Superior temporal gyrus (tissue), 1 donor: ENCODE measurements at regions not wholly inside any gene's neighbourhood (a gene's known extent, or its start where the extent isn't known, plus 50 kb on each side); places are given as distances from the start of the nearest gene placed in this dataset.

Experiments
- DNase-seq: peaks from one replicate; pipeline ENCODE4 v3.0.0-alpha.2; 2016; ENCODE audit errors: extremely low spot score

DNA sequence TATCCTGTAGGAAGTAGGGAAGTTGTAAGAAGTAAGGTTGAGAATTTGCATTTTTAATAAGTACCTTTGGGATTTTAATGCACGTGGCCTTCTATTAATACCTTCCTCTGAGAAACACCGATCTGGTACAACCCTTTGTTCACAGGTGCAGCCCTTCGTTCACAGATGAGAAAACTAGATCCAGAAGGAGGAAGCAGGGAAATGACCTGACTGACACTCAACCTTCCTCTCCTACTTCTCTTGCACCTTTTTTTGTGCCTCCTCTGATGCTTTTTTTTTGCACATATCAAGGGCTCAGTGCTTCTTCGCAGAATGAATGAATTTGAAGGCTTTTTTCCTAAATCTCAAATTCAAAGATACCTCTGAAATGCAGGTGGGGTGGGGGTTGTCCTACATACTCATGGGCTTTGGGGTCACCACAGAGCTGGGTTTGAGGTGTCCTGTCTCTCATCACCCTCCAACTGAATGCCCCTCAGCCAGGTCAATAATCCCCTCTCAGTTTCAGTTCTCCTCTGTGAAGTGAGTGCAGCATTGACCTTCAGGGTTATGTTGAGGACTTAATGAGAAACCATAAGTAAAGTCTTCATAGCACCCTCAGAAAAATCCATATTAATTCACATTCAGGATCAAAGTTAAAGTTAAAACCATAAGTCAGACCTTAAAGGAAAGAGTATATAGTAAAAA, 161.5 kb upstream of the CTNNB1 start:
- no peak for DNase-seq

DNA sequence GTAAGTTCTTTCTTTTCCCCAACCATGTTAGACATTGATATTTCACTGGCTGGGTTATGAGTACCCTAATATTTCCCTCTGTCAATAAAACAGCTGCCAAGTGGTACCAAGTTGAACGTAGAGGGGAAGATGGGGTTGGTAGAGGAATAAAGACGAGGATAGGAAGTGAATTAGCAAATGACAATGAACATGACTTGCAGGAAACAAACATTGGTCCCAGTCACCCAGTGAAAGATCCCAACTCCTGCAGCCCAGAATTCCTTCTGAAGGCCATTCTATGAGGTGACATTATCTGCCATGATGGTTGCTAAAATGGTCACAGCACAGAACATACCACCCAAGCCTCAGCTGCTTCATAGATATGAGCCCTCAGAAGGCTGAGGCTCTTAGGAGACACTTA, 159.0 kb upstream of the CTNNB1 start:
- DNase-seq = no peak

DNA sequence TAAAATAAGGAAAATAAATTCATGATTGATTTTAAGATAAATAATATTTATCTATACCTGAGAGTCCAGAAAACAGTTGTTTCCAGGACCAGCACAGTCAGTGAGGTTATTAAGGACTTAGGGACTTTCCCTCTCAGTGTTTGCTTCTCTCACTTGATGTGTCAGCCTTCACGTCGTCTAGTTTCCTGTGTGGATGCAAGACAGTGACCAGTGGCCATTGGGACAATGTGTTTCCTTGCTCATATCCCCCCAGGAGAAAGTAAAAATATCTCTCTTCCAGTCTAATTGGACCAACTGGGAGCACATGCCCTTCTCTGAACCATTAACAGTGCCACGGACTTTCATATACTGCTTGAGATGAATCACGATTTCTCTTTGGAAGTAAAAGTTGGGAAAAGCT, 157.8 kb upstream of the CTNNB1 start:
- DNase-seq = no peak

DNA sequence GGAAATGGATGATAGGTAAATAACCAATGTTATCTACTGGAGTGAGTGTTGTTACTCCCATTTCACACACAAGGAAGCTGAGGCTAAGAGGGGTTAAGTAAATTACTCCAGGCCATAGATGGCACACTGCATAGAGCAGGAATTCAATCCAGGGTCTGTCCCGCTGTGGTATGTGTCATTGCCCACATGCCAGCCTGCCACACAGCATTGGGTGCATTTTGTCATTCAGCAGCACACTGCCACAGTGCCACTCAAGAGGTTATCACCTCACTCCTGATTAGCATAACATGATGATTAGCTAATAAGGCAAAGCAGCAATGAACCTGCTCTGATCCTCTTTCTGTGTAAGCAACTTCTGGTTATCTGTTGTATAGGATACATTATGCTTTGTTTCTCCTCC, 157.4 kb upstream of the CTNNB1 start:
- no peak for DNase-seq

DNA sequence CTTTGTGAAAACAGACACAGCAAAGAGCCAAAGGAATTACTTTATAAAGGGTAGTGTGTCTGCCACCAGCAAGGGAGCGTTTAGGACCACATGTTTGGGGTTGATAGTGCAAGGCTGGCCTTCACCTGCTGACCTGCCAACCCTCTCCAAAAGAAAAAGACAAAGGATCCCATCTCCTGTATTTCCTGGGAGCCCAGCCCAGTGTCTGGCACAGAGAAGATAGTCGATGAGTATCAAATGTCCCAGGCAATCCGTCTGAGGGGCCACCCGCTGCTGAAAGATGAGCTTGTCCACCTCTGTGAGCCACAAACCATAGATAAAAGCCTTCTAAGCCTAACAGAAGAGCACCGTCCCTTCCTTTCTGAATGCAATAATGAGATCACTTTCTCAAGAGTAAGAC, 154.8 kb upstream of the CTNNB1 start:
- DNase-seq = no peak

DNA sequence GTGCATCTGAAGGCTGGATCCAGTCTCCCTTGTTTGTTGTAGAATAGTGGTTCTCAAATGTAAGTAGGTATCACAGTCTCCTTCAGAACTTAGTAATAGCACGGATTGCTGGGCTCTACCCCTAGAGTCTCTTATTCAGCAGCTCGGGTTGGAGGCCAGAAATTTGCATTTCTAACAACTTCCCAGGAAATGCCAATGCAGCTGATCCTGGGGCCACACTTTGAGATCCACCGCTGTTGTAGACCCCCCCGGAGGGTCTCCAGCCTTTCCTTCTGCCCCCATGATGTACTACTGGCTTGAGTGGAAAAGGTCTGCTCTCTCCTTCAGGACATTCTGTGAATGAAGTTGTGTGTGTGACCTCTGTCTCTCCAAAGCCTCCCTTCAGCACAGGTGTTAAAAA, 153.8 kb upstream of the CTNNB1 start:
- no peak for DNase-seq

DNA sequence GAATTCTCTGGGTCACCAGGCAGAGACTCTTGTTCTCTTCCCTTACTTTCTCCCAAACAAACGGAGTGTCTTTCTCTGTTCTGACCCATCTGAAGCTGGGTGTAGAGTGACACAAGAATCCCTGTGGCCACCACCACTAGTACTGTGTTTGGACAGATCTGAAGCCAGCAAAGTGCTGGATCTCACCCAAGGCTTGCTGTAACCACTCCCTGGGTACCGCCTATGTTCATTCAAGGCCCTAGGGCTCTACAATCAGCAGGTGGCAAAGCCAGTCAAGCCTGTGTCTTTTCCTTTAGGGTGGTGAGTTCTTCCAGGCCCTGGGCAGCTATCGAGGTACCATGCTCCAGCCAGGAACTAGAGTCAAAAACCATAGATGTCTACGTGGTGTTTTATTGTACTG, 149.2 kb upstream of the CTNNB1 start:
- DNase-seq = no peak

DNA sequence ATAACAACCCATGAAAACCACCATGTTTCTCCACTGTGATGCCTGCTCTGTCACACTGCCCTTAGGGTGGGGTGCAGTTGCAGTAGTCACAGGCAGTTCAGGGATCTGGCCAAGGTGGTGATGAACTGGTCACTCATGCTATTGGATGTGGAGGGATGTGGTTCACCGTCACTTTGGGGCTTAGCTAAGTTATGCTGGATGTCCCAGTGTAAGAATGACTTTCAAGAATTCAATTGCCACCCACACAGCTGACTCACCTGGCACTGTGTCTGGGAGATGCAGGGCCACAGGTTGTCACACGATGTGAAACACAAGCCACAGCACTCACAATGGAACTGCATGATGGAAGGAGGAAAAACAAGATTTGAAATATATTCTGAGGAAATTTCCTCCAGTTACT, 146.1 kb upstream of the CTNNB1 start:
- no peak for DNase-seq

DNA sequence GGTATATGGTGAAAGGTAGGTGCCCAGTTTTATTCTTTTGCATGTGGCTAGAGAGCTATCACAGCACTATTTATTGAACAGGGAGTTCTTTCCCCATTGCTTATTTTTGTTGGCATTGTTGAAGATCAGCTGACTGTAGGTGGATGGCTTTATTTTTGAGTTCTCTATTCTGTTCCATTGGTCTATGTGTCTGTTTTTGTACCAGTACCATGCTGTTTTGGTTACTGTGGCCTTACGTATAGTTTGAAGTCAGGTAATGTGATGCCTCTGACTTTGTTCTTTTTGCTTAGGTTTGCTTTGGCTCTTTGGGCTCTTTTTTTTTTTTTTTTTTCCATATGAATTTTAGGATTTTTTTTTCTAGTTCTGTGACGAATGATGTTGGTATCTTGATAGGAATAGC, 139.2 kb upstream of the CTNNB1 start:
- no peak for DNase-seq

DNA sequence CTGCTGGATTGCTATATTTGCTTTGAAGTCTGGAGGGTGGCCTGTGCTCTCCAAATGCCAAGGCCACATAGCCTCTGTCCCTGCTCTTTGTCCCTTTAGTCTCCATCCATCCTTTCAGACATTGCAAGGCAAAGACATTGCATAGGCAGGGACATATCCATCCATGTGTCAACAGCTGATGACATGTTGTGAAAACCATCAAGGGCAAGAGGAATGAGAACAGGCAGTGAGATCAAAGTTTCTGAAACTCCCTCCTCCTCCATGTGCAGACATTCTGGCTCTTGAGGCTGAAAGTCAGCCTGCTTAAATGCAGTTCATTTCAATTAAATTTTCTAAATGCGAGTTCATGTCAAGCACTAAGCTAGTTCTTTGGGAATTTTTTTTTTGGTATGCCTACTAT, 135.2 kb upstream of the CTNNB1 start:
- no peak for DNase-seq

DNA sequence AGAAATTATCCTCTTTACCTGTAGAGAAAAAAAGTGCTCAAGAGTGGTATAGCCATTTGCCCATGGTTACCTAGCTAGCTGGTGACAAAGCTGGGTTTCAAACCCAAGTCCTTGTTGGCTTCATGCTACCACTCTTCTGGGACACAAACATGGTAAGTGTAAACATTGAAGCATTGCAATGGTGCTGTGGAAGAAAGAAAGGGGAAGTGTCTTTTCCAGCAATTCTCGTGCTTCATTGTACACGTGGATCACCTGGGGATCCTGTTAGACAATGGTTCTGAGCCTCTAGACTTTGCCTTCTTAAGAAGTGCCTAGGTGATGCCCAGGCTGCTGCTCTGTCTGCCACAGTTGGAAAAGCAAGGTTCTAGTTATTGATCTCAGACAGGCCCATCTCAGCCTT, 134.8 kb upstream of the CTNNB1 start:
- no peak for DNase-seq

DNA sequence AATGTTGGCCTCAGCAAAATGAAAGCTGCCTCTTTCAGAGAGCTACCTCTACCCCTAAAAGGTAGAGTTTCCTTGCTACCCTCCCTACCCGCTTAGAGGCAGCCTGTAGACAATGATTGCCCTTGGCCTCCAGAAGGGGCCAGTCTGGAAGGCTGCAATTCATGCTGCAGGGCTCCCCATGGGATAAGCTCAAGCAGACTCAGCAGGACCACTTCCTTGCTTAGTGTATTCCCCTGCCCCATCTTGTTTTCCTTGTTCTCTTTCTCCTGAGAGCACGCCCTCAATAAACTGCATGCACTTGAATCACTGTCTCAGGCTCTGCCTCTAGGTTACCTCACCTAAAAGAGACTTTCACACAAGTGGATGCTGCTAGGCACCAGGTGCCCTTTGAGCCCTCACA, 134.0 kb upstream of the CTNNB1 start:
- DNase-seq = no peak

DNA sequence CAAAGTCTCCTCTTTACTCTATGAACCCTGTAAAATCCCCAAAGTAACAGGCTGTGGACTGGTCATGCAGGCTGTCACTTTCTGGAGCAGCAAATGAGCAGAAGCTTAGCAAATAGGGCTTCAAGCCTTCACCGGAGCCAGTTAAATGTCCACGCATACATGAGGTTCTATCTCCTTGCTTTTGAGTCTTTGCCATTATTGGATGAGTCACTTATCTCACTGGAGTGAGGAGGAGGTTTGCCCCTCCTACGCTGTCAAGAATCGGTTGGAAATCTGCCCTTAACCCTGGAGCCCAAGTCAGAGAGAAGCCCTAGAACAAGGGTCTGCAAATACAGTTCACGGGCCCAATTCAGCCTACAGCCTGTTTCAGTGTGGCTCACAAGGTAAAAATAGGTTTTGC, 126.1 kb upstream of the CTNNB1 start:
- DNase-seq = no peak

DNA sequence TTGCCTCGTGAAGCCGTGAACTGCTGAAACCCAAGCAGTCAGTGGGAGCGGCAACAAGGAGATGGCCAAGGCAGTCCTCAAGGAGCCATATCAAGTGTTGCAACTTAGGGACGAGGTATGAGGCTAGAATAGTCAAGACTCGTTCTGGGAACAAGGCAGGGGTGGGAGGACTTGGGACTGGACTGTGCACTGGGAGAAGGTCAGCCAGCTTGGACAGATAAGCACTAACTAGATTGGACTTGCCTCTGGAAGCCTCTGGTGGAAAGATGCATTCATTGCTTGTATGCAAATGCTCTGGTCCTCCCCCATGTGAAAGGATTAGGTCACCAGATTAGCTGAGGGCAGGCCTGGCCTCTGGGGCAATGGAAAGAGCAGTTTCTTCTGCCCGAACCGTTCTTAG, 123.3 kb upstream of the CTNNB1 start:
- no peak for DNase-seq

DNA sequence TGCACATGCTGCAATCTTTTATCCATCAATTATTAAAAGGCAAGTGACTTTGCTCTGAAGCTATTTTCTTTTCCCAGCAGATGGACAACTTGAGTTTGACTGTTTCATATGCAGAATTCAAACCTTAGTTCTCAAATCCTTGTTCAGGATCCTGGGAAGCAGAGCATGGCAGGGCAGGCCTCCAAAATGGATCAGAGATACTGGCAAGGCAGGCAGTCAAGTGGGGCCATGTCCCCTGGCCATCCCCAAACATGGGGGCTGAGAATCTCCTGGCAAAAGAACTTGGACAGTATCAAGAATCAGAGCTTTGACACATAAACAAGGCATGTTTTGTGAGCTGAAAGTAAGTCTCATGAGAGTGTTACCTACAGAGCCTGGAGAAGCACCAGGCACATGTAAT, 122.9 kb upstream of the CTNNB1 start:
- no peak for DNase-seq

DNA sequence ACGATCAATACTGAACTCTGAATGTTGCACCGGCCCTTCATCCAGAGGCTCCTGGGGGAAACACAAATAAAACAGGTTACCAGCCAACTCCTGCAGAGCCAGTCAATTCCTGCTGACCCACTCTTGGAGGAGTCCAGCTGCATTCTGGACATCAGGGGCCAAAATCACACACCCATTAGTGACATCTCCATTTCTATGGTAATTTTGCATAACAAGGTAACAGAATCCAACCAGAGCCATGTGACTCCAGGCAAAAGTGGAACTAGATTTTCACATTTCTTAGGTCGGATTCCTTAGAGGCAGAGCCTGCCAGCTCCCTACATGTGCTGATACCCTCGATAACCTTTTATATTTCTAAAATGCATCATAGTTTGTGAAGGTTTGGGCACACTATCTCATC, 119.2 kb upstream of the CTNNB1 start:
- no peak for DNase-seq

DNA sequence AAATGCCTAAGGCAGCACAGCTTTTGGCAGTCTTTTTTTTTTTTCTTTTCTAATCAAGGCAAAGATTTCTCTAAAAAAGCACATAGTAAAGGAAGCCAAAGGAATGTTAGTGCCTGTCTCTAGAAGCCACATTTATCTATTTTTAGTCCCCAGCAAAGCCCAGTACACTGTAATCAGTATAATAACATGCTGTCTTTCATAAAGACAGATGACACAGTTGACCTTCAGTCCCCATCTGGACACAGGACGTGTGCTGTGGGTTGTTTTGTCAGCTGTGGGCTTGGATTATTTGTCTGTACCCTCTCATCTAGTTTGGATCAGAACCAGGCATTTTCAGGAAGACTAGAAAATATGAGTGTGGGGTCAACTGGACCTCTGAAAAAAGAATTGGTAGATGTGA, 110.4 kb upstream of the CTNNB1 start:
- DNase-seq = no peak

DNA sequence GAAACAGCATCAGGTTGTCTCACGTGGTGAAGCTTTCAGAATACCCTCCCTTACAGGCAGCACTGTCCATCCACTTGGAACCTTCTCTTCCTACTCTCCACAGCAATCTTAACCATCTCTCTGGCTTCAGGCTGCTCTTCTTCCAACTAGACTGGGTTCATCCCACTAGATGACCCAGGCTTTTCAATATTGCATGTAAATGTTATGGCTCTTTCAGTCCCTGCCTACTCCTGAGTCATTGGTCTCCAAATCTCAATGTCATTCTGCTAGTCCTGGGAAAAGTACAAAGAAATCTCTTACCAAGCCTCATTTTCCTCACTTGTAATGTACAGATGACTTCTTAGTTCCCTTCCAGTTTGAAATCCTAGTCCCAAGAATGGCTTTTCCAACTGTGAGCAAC, 109.7 kb upstream of the CTNNB1 start:
- no peak for DNase-seq

DNA sequence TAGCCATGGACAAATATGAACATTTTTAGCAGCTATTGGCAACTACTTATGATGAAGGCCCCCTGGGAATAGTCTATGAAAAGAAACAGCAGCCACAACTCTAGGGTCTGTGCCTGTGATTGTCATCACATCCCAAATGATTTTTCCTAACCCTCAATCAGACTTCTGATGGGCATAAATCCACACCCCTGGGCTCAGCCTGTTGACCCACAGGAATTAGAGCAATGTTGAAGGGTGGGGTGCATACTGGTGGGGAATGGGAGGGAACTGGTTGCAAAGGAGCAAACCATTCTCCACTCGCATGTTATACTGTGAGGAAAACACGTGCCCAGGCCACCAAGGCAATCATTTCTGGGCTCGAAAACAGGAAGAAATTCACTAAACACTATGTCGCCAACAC, 106.5 kb upstream of the CTNNB1 start:
- DNase-seq = no peak

DNA sequence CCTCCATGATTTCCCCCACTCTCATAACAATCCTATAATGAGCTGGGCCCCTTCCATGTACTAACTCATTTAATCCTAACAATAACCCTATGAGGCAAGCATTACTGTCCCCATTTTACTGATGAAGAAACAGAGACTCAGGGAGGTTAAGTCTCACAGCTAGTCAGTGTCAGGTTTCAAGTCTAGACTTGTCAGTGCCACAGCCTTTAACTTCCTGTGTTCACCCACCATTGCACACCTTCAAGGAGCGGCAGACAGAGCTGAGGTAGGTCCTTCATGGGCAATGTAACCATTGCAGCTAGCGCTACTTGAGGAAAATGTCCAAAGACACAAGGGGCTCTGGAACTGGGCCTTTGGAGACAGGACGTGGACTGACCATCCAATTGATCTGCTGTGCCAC, 105.8 kb upstream of the CTNNB1 start:
- no peak for DNase-seq

DNA sequence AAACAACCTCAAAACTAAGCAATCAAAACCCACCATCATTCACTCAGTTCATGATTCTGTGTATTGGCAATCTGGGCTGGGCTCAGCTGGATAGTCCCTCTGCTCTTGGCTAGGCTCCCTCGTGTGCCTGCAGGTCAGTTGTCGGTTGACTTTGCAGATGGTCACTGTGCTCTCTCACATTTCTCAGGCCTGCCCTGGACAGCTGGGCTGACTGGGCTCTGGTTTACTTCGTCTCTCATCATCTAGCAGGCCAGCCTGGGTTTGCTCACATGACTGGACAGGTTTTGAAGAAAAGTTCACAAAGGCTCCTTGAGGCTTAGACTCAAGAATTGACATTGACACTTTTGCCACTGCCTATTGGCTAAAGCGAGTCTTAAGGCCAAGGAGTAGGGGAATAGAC, 105.0 kb upstream of the CTNNB1 start:
- no peak for DNase-seq

DNA sequence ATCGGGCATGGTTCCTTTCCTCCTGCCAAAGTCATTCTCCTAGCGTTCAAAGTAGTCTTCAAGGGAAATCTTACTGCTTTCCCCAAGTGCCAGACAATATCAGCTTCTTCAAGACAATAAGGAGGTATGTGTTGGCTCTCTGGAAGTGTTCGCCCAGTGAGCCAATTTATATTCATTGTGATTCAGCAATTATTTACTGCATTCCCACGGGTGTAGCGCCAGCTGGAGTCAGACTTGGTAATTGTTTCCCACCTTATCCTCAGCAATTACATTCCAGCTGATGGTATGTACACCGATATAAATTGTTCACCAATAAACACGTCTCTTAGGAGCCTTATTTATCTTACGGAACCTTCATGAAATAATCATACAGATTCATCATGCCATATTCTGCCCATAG, 103.6 kb upstream of the CTNNB1 start:
- DNase-seq = no peak

DNA sequence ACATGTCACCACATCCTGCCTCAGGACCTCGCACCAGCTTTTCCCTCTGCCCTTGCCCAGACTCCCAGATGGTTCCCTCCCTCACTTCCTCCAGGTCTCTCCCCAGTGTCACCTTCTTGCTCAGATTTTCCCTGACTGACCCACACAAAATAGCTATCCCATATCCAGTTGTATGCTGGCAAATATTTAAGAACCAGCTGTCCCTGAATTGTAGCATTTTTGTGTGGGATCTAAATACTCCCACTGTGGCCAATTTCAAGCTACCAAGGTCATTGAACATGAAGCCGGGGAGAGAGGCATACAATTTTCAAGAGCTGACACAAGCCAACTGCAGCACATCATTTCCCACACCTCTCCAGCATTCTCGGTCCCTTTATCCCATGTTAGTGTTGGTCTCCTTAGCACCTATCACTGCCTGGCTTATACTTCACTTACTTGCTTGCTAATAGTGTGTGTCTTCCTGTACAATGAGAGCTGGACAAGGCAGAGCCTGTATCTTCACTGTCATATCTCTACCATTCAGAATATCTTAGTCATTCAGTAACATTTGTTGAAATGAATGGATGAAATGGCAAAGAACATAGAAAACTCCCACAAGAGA, 101.3 kb upstream of the CTNNB1 start:
- no peak for DNase-seq

DNA sequence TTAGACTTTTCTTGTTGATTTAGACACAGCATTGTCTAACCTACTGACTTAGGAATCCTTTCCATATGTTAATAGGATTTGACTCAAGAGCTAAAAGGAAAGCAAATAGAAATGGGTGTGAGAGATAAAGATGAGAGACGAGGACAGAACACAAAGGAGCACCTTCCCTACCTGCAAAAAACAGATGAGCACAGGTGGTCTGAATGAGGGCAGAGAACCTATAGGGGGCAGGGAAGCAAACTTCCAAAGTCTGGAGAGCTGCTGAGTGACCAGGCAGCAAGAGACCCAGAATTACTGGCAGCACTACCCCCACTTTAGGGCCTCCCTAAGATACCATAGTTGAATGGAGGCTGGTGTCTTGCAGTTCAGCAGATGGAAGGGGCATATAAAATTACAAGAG, 98.1 kb upstream of the CTNNB1 start:
- no peak for DNase-seq
